WTC11 (cell line): ENCODE measurements at regions not wholly inside any gene's neighbourhood (a gene's known extent, or its start where the extent isn't known, plus 50 kb on each side); places are given as distances from the start of the nearest gene placed in this dataset.

Source experiments
- ATAC-seq: fragments of 200-7000 bp; cut with Tn5 transposase; 2 replicates; pipeline ENCODE4 v1.10.0; 2021; ENCODE audit warnings: mild to moderate bottlenecking, moderate library complexity
- CTCF ChIA-PET: fragments of 300-600 bp; sonication (Branson Sonifier 250); formaldehyde crosslinking; loops from one replicate; lab custom pipeline; 2021; ENCODE audit warnings: antibody characterized with exemption; lab: Charles Lee
- POLR2A ChIA-PET: fragments of 350-600 bp; sonication (Branson Sonifier 250); formaldehyde crosslinking; loops from one replicate; lab custom pipeline; 2021; ENCODE audit warnings: antibody characterized with exemption; lab: Charles Lee
- DNase-seq: peaks from one replicate; pipeline ENCODE4 v3.0.0; 2021; ENCODE audit warnings: low spot score
- H3K27ac Mint-ChIP-seq: 2 replicates; pipeline ENCODE4 v1.8.0; 2021; ENCODE audit warnings: mixed read lengths
- H3K27me3 Mint-ChIP-seq: 2 replicates; pipeline ENCODE4 v1.8.0; 2021; ENCODE audit warnings: low read depth, mild to moderate bottlenecking, moderate library complexity, mixed read lengths
- H3K36me3 Mint-ChIP-seq: 2 replicates; pipeline ENCODE4 v1.8.0; 2021; ENCODE audit warnings: mixed read lengths
- H3K4me1 Mint-ChIP-seq: 2 replicates; pipeline ENCODE4 v1.8.0; 2022; ENCODE audit warnings: mixed read lengths
- H3K4me3 Mint-ChIP-seq: 2 replicates; pipeline ENCODE4 v1.8.0; 2021; ENCODE audit warnings: mild to moderate bottlenecking, moderate library complexity, mixed read lengths
- H3K9me3 Mint-ChIP-seq: 2 replicates; pipeline ENCODE4 v1.8.0; 2021; ENCODE audit warnings: mixed read lengths
- AFF4 ChIP-seq: sonication (generic); formaldehyde crosslinking; IDR thresholded peaks from 2 replicates; pipeline ENCODE4 v1.8.1; 2023; ENCODE audit warnings: mild to moderate bottlenecking, missing genetic modification reagents, borderline replicate concordance
- E2F5 ChIP-seq: sonication (generic); formaldehyde crosslinking; IDR thresholded peaks from 2 replicates; pipeline ENCODE4 v1.8.1; 2022; ENCODE audit warnings: mild to moderate bottlenecking, moderate library complexity, missing genetic modification reagents
- EMX1 ChIP-seq: fragments of 250-450 bp; sonication (Bioruptor Pico); IDR thresholded peaks from 2 replicates; pipeline ENCODE4 v1.8.0; 2021; ENCODE audit warnings: mild to moderate bottlenecking
- ERG ChIP-seq: fragments of 250-450 bp; sonication (Bioruptor Pico); IDR thresholded peaks from 2 replicates; pipeline ENCODE4 v1.8.0; 2021; ENCODE audit warnings: mild to moderate bottlenecking
- FOXP1 ChIP-seq: sonication (generic); formaldehyde crosslinking; IDR thresholded peaks from 2 replicates; pipeline ENCODE4 v1.8.0; 2022; ENCODE audit warnings: missing genetic modification reagents, mild to moderate bottlenecking, moderate library complexity, borderline replicate concordance
- FOXP4 ChIP-seq: sonication (generic); formaldehyde crosslinking; IDR thresholded peaks from 2 replicates; pipeline ENCODE4 v1.8.0; 2022; ENCODE audit warnings: mild to moderate bottlenecking, missing genetic modification reagents
- GRHL2 ChIP-seq: fragments of 250-450 bp; sonication (Bioruptor Pico); IDR thresholded peaks from 2 replicates; pipeline ENCODE4 v1.8.0; 2022; ENCODE audit warnings: mild to moderate bottlenecking, moderate library complexity; ENCODE audit not compliant: insufficient replicate concordance, severe bottlenecking
- NFATC4 ChIP-seq: fragments of 250-450 bp; sonication (Bioruptor Pico); IDR thresholded peaks from 2 replicates; pipeline ENCODE4 v1.9.0; 2021; ENCODE audit warnings: mild to moderate bottlenecking
- OVOL2 ChIP-seq: fragments of 250-450 bp; sonication (Bioruptor Pico); IDR thresholded peaks from 2 replicates; pipeline ENCODE4 v1.9.0; 2021; ENCODE audit warnings: mild to moderate bottlenecking, borderline replicate concordance
- PREB ChIP-seq: sonication (generic); formaldehyde crosslinking; IDR thresholded peaks from 2 replicates; pipeline ENCODE4 v1.8.1; 2022; ENCODE audit warnings: mild to moderate bottlenecking, missing genetic modification reagents, moderate library complexity, borderline replicate concordance
- PRRX2 ChIP-seq: fragments of 250-450 bp; sonication (Bioruptor Pico); IDR thresholded peaks from 2 replicates; pipeline ENCODE4 v1.8.0; 2021; ENCODE audit warnings: mild to moderate bottlenecking
- RELA ChIP-seq: sonication (generic); formaldehyde crosslinking; IDR thresholded peaks from 2 replicates; pipeline ENCODE4 v1.8.1; 2022; ENCODE audit warnings: missing genetic modification reagents, mild to moderate bottlenecking, borderline replicate concordance
- SMAD3 ChIP-seq: sonication (generic); formaldehyde crosslinking; IDR thresholded peaks from 2 replicates; pipeline ENCODE4 v1.8.0; 2022; ENCODE audit warnings: missing genetic modification reagents, mild to moderate bottlenecking, borderline replicate concordance
- SMAD4 ChIP-seq: sonication (generic); formaldehyde crosslinking; IDR thresholded peaks from 2 replicates; pipeline ENCODE4 v1.8.0; 2022; ENCODE audit warnings: mild to moderate bottlenecking, missing genetic modification reagents
- TEAD1 ChIP-seq: sonication (generic); formaldehyde crosslinking; IDR thresholded peaks from 2 replicates; pipeline ENCODE4 v1.8.0; 2022; ENCODE audit warnings: mild to moderate bottlenecking, missing genetic modification reagents
- ZNF121 ChIP-seq: sonication (generic); formaldehyde crosslinking; IDR thresholded peaks from 2 replicates; pipeline ENCODE4 v1.8.0; 2023; ENCODE audit warnings: missing genetic modification reagents
- ZNF263 ChIP-seq: sonication (generic); formaldehyde crosslinking; IDR thresholded peaks from 2 replicates; pipeline ENCODE4 v1.8.1; 2022; ENCODE audit warnings: low read depth, mild to moderate bottlenecking, moderate library complexity, missing genetic modification reagents
- ZNF512 ChIP-seq: sonication (generic); formaldehyde crosslinking; IDR thresholded peaks from 2 replicates; pipeline ENCODE4 v1.8.1; 2022; ENCODE audit warnings: missing genetic modification reagents, borderline replicate concordance

- no peaks in the 10 kb centered on the region for H3K9me3 Mint-ChIP-seq
- H3K4me3 Mint-ChIP-seq: no peak overlapping the region
- no peaks in the 10 kb centered on the region; the same call in 1 of the 2 replicates for H3K27me3 Mint-ChIP-seq
- no peaks in the 10 kb centered on the region for H3K4me1 Mint-ChIP-seq
- DNase-seq (no peak), ATAC-seq (no peak)
- no peak overlapping the region; the same call in 1 of the 2 replicates for H3K27ac Mint-ChIP-seq
- ChIA-PET CTCF (interaction anchor here (1.2 to 2.1 kb wide), 2 partner anchors 27 to 201 kb away, joined by 5 to 9 read pairs; no protein-coding TSS in a partner anchor), POLR2A (interaction anchor here (0.6 to 1.1 kb wide), 2 partner anchors 55 to 232 kb away, joined by 3 to 6 read pairs; no protein-coding TSS in a partner anchor)
- no peak for TF ChIP-seq SMAD4 (CRISPR knock-in tag)
- TF ChIP-seq ZNF512 (CRISPR knock-in tag): no peak
- TF ChIP-seq NFATC4 (CRISPR knock-in tag): no peak
- TF ChIP-seq PREB (CRISPR knock-in tag): no peak
- no peak for TF ChIP-seq FOXP1 (CRISPR knock-in tag)
- TF ChIP-seq OVOL2 (CRISPR knock-in tag): no peak
- no peak for TF ChIP-seq ERG (CRISPR knock-in tag)
- TF ChIP-seq FOXP4 (CRISPR knock-in tag): no peak
- no peak for TF ChIP-seq ZNF263
- no peak for TF ChIP-seq AFF4 (CRISPR knock-in tag)
- TF ChIP-seq PRRX2: no peak
- TF ChIP-seq RELA (CRISPR knock-in tag): no peak
- TF ChIP-seq GRHL2 (CRISPR knock-in tag): no peak
- no peaks in the 10 kb centered on the region for H3K36me3 Mint-ChIP-seq
Observed at GRCh38 chr12:123036466-123037285, 56.2 kb downstream of the ARL6IP4 start.

- TF ChIP-seq ZNF121 (no peak), NFATC4 (CRISPR knock-in tag) (no peak), EMX1 (CRISPR knock-in tag) (no peak), E2F5 (CRISPR knock-in tag) (no peak), TEAD1 (CRISPR knock-in tag) (no peak), SMAD3 (CRISPR knock-in tag) (no peak)
- ATAC-seq (no peak), DNase-seq (no peak)
- Mint-ChIP-seq H3K27ac (no peak overlapping the region), H3K36me3 (no peaks in the 10 kb centered on the region), H3K27me3 (no peaks in the 10 kb centered on the region; the same call in 1 of the 2 replicates), H3K4me3 (no peak overlapping the region), H3K9me3 (no peaks in the 10 kb centered on the region), H3K4me1 (no peaks in the 10 kb centered on the region)
- POLR2A ChIA-PET: no interaction called here
- CTCF ChIA-PET: interaction anchor here (2.1 kb wide), 1 partner anchor 27 kb away, joined by 9 read pairs; no protein-coding TSS in a partner anchor
Observed at GRCh38 chr12:123035841-123036240, 55.4 kb downstream of the ARL6IP4 start.
